ENCODE measurements at regions not wholly inside any gene's neighbourhood (a gene's known extent, or its start where the extent isn't known, plus 50 kb on each side); places are given as distances from the start of the nearest gene placed in this dataset.
"Not testable (repeated sequence)": the region's sequence is repeated elsewhere in the genome, so short reads cannot be mapped to it uniquely, and the experiment has no call there.

GRCh38 chr7:96827701-96828100 lies 118.1 kb upstream of the SEM1 start:
- DNase-seq (ENCODE audit: low read depth in 3 of 3) = no peak

- not testable (repeated sequence) for DNase-seq (ENCODE audit: low read depth in 3 of 3)
Measured at GRCh38 chr7:96829121-96829520, 119.5 kb upstream of the SEM1 start.

GRCh38 chr7:96831446-96831845 lies 121.8 kb upstream of the SEM1 start:
- DNase-seq (ENCODE audit: low read depth in 3 of 3) = no peak

GRCh38 chr7:96832092-96832662 lies 122.5 kb upstream of the SEM1 start:
- DNase-seq (ENCODE audit: low read depth in 3 of 3) = no peak

- DNase-seq (ENCODE audit: low read depth in 3 of 3) = no peak
Measured at GRCh38 chr7:96833676-96834453, 124.2 kb upstream of the SEM1 start.

- DNase-seq (ENCODE audit: low read depth in 3 of 3) = no peak
Measured at GRCh38 chr7:96836456-96836855, 126.8 kb upstream of the SEM1 start.

- DNase-seq (ENCODE audit: low read depth in 3 of 3) = peak in 1 of 3 experiments; percentile 0
Measured at GRCh38 chr7:96837593-96837992, 127.9 kb upstream of the SEM1 start.

- no peak for DNase-seq (ENCODE audit: low read depth in 3 of 3)
Measured at GRCh38 chr7:96838481-96838880, 128.8 kb upstream of the SEM1 start.

- no peak for DNase-seq (ENCODE audit: low read depth in 3 of 3)
Measured at GRCh38 chr7:96855139-96855538, 145.5 kb upstream of the SEM1 start.

- no peak for DNase-seq (ENCODE audit: low read depth in 3 of 3)
Measured at GRCh38 chr7:96855691-96856090, 146.0 kb upstream of the SEM1 start.

- DNase-seq (ENCODE audit: low read depth in 3 of 3) = no peak
Measured at GRCh38 chr7:96869538-96869937, 135.8 kb upstream of the DLX6 start.

- no peak for DNase-seq (ENCODE audit: low read depth in 3 of 3)
Measured at GRCh38 chr7:96870185-96870584, 135.2 kb upstream of the DLX6 start.

- DNase-seq (ENCODE audit: low read depth in 3 of 3) = no peak
Measured at GRCh38 chr7:96870934-96871333, 134.4 kb upstream of the DLX6 start.

- DNase-seq (ENCODE audit: low read depth in 3 of 3) = no peak
Measured at GRCh38 chr7:96887426-96887825, 117.9 kb upstream of the DLX6 start.

GRCh38 chr7:96899108-96899507 lies 106.2 kb upstream of the DLX6 start:
- DNase-seq (ENCODE audit: low read depth in 3 of 3) = no peak

GRCh38 chr7:96901822-96902445 lies 103.4 kb upstream of the DLX6 start:
- DNase-seq (ENCODE audit: low read depth in 3 of 3) = no peak

- DNase-seq (ENCODE audit: low read depth in 3 of 3) = no peak
Measured at GRCh38 chr7:96903906-96904305, 101.4 kb upstream of the DLX6 start.

GRCh38 chr7:96910486-96910885 lies 94.9 kb upstream of the DLX6 start:
- no peak for DNase-seq (ENCODE audit: low read depth in 3 of 3)

- no peak for DNase-seq (ENCODE audit: low read depth in 3 of 3)
Measured at GRCh38 chr7:96915029-96915428, 90.3 kb upstream of the DLX6 start.

GRCh38 chr7:96920064-96920463 lies 85.3 kb upstream of the DLX6 start:
- no peak for DNase-seq (ENCODE audit: low read depth in 3 of 3)

GRCh38 chr7:96920713-96921112 lies 84.6 kb upstream of the DLX6 start:
- DNase-seq (ENCODE audit: low read depth in 3 of 3) = no peak

- DNase-seq (ENCODE audit: low read depth in 3 of 3) = no peak
Measured at GRCh38 chr7:96921231-96921630, 84.1 kb upstream of the DLX6 start.

- no peak for DNase-seq (ENCODE audit: low read depth in 3 of 3)
Measured at GRCh38 chr7:96921771-96922170, 83.6 kb upstream of the DLX6 start.
